ENCODE measurements at regions not wholly inside any gene's neighbourhood (a gene's known extent, or its start where the extent isn't known, plus 50 kb on each side); places are given as distances from the start of the nearest gene placed in this dataset.

GRCh38 chr1:47582891-47583608 is 145.2 kb downstream of the FOXD2 start:
- Histone ChIP-seq H2AFZ (ENCODE audit: low read length) (no peak overlapping the region), H3K4me3 (ENCODE audit: low read length) (no peak overlapping the region), H4K20me1 (ENCODE audit: low read length) (no peaks in the 10 kb centered on the region), H3K36me3 (ENCODE audit: low read depth, low read length) (no peaks in the 10 kb centered on the region), H3K79me2 (ENCODE audit: low read length) (no peaks in the 10 kb centered on the region), H3K9me3 (ENCODE audit: low read length) (no peaks in the 10 kb centered on the region), H3K27me3 (ENCODE audit: low read length) (peaks cover 56% of the 10 kb centered on the region), H3K9ac (ENCODE audit: low read length) (no peak overlapping the region), H3F3A (ENCODE audit: low read length, unreplicated experiment) (no peaks in the 10 kb centered on the region), H3K27ac (ENCODE audit: low read length) (no peak overlapping the region), H3K4me1 (ENCODE audit: insufficient read depth, low read length) (0 out of 2 replicates have a peak, but pooled peaks cover 3% of the 10 kb centered on the region), H3K4me2 (ENCODE audit: low read length) (no peak overlapping the region), H3K9me2 (replicated peaks; ENCODE audit: low read length) (no peaks in the 10 kb centered on the region)
- intact Hi-C loops (cut with micrococcal nuclease) = loop anchor here (10.0 kb wide), 1 partner anchor 62 kb away; no protein-coding TSS in a partner anchor
- TF ChIP-seq EZH2 (IDR thresholded peaks at IDR 0.05; ENCODE audit: low read length, unreplicated experiment) (no peak), EZH2phosphoT487 (IDR thresholded peaks at IDR 0.05; ENCODE audit: borderline replicate concordance, low read length) (no peak), CTCF (conservative IDR thresholded peaks at IDR 0.05; ENCODE audit: low read depth, low read length) (no peak)
- no TSS peak for BruUV-seq (replicated peaks)
- ATAC-seq (no peak), DNase-seq (peak; percentile 44)
- CTCF ChIA-PET = no interaction called here
- POLR2A ChIA-PET (ENCODE audit: unreplicated experiment) = no interaction called here

GRCh38 chr1:47584249-47584648 is 146.4 kb downstream of the FOXD2 start:
- POLR2A ChIA-PET (ENCODE audit: unreplicated experiment) = no interaction called here
- ATAC-seq = no peak

More at GRCh38 chr1:47584249-47584648, 146.4 kb downstream of the FOXD2 start:
- no peak for DNase-seq
- Histone ChIP-seq H3K9me2 (replicated peaks; ENCODE audit: low read length) (no peaks in the 10 kb centered on the region), H3K36me3 (ENCODE audit: low read depth, low read length) (no peaks in the 10 kb centered on the region), H3K4me3 (ENCODE audit: low read length) (no peak overlapping the region), H2AFZ (ENCODE audit: low read length) (no peak overlapping the region), H3K79me2 (ENCODE audit: low read length) (no peaks in the 10 kb centered on the region), H3F3A (ENCODE audit: low read length, unreplicated experiment) (no peaks in the 10 kb centered on the region), H3K9me3 (ENCODE audit: low read length) (no peaks in the 10 kb centered on the region), H4K20me1 (ENCODE audit: low read length) (no peaks in the 10 kb centered on the region), H3K4me2 (ENCODE audit: low read length) (no peak overlapping the region), H3K9ac (ENCODE audit: low read length) (no peak overlapping the region), H3K27me3 (ENCODE audit: low read length) (peaks cover 57% of the 10 kb centered on the region), H3K27ac (ENCODE audit: low read length) (no peak overlapping the region), H3K4me1 (ENCODE audit: insufficient read depth, low read length) (no peaks in the 10 kb centered on the region)
- intact Hi-C loops (cut with micrococcal nuclease) = loop anchor here (10.0 kb wide), 1 partner anchor 61 kb away; no protein-coding TSS in a partner anchor
- CTCF ChIA-PET = no interaction called here
- TF ChIP-seq CTCF (conservative IDR thresholded peaks at IDR 0.05; ENCODE audit: low read depth, low read length) = no peak
- no peak for TF ChIP-seq EZH2 (IDR thresholded peaks at IDR 0.05; ENCODE audit: low read length, unreplicated experiment)
- TF ChIP-seq EZH2phosphoT487 (IDR thresholded peaks at IDR 0.05; ENCODE audit: borderline replicate concordance, low read length) = no peak
- BruUV-seq (replicated peaks) = no TSS peak
